Naive thymus-derived CD4-positive, alpha-beta T cell (primary cell): ENCODE measurements at regions not wholly inside any gene's neighbourhood (a gene's known extent, or its start where the extent isn't known, plus 50 kb on each side); places are given as distances from the start of the nearest gene placed in this dataset.

ENCODE experiments used
- ATAC-seq: fragments of 150-1000 bp; cut with Tn5 transposase; 2 replicates; pipeline ENCODE4 v1.10.0; 2021; ENCODE audit warnings: mild to moderate bottlenecking, moderate library complexity
- CTCF ChIA-PET: fragments of 350-600 bp; sonication (Branson Sonifier 250); formaldehyde crosslinking; loops from one replicate; lab custom pipeline; 2021; ENCODE audit warnings: antibody characterized with exemption; lab: Charles Lee
- POLR2A ChIA-PET: fragments of 350-600 bp; sonication (Branson Sonifier 250); formaldehyde crosslinking; loops from one replicate; lab custom pipeline; 2021; ENCODE audit warnings: antibody characterized with exemption, inconsistent platforms; lab: Charles Lee
- DNase-seq, 9 donors: peaks; one replicate each; pipeline versions ENCODE4 v3.0.0 to v3.0.0-alpha.2; 2020 to 2022; ENCODE audit warnings: mixed read lengths in 1 of 9
- H3K27ac ChIP-seq: one replicate; pipeline ENCODE4 v1.7.0; 2013; ENCODE audit warnings: mild to moderate bottlenecking, low read depth, low read length, moderate library complexity
- H3K27me3 ChIP-seq, 2 donors: one replicate each; pipeline ENCODE4 v1.7.0; 2013; ENCODE audit warnings: low read length in 2 of 2, mild to moderate bottlenecking in 2 of 2, moderate library complexity in 2 of 2; ENCODE audit not compliant: control insufficient read depth in 2 of 2, insufficient read depth in 2 of 2
- H3K36me3 ChIP-seq, 3 experiments: 1 replicate in 2 of 3; 2 replicates in 1 of 3; pipeline ENCODE4 v1.7.0; 2013; ENCODE audit warnings: low read length in 3 of 3, mild to moderate bottlenecking in 3 of 3, moderate library complexity in 1 of 3; ENCODE audit not compliant: insufficient read depth in 3 of 3, control insufficient read depth in 2 of 3
- H3K4me1 ChIP-seq, 2 donors: one replicate each; pipeline ENCODE4 v1.7.0; 2013; ENCODE audit warnings: low read length in 2 of 2, mild to moderate bottlenecking in 2 of 2, moderate library complexity in 1 of 2; ENCODE audit not compliant: control insufficient read depth in 2 of 2, insufficient read depth in 2 of 2
- H3K4me3 ChIP-seq: 2 replicates; pipeline ENCODE4 v1.7.0; 2013; ENCODE audit warnings: mild to moderate bottlenecking, low read length
- H3K9me3 ChIP-seq, 3 experiments: 1 replicate in 2 of 3; 2 replicates in 1 of 3; pipeline ENCODE4 v1.7.0; 2013; ENCODE audit warnings: low read length in 3 of 3; ENCODE audit not compliant: control insufficient read depth in 2 of 3
- H3K27ac Mint-ChIP-seq, 9 donors: one replicate each; pipeline ENCODE4 v1.8.0; 2020 to 2022; ENCODE audit warnings: mixed read lengths in 9 of 9, mild to moderate bottlenecking in 8 of 9, moderate library complexity in 5 of 9, inconsistent platforms in 2 of 9
- H3K27me3 Mint-ChIP-seq, 5 donors: one replicate each; pipeline ENCODE4 v1.8.0; 2021 to 2022; ENCODE audit warnings: mixed read lengths in 5 of 5, mild to moderate bottlenecking in 1 of 5
- H3K36me3 Mint-ChIP-seq, 5 donors: one replicate each; pipeline ENCODE4 v1.8.0; 2020 to 2022; ENCODE audit warnings: mixed read lengths in 5 of 5, mild to moderate bottlenecking in 3 of 5, inconsistent platforms in 1 of 5
- H3K4me1 Mint-ChIP-seq, 7 donors: one replicate each; pipeline ENCODE4 v1.8.0; 2020 to 2022; ENCODE audit warnings: mixed read lengths in 7 of 7, mild to moderate bottlenecking in 3 of 7, inconsistent platforms in 1 of 7
- H3K4me3 Mint-ChIP-seq, 10 donors: one replicate each; pipeline ENCODE4 v1.8.0; 2020 to 2022; ENCODE audit warnings: mild to moderate bottlenecking in 10 of 10, mixed read lengths in 10 of 10, moderate library complexity in 6 of 10, inconsistent platforms in 2 of 10
- H3K9me3 Mint-ChIP-seq, 11 donors: one replicate each; pipeline ENCODE4 v1.8.0; 2020 to 2022; ENCODE audit warnings: mixed read lengths in 11 of 11, mild to moderate bottlenecking in 4 of 11, inconsistent platforms in 1 of 11, moderate library complexity in 1 of 11
- intact Hi-C, 2 donors: fragments of 100-400 bp; cut with micrococcal nuclease; formaldehyde crosslinking; loops; one replicate each; pipeline ENCODE4 v1.15.1; 2023

DNA sequence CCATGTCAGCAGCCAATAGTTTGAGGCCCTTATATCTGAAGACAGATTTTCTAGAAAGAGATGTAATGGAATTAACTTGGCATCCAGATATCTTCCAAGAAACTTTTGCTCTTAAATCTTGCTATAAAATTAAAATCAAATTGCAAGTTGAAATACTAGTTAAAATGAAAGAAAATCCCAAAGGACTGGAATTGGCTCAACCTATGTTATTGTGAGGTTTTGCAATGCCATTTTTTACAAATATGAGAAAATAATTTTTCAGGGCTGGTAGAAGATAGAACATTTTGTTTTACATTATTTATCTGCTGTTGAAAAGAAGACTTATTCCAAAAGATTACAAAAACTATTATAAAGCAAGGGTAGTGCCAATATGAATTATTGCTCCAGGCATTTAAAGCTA, 92.2 kb upstream of the AGTR1 start:
- POLR2A ChIA-PET = no interaction called here
- Histone ChIP-seq H3K36me3 (no peaks in the 10 kb centered on the region), H3K4me3 (no peak overlapping the region), H3K27me3 (no peaks in the 10 kb centered on the region), H3K9me3 (no peaks in the 10 kb centered on the region), H3K4me1 (no peaks in the 10 kb centered on the region), H3K27ac (no peak overlapping the region)
- CTCF ChIA-PET = no interaction called here
- ATAC-seq (no peak), DNase-seq (no peak)
- Mint-ChIP-seq H3K9me3 (peaks cover 0 to 11% (median 0%) of the 10 kb centered on the region in 11 donors), H3K4me1 (peaks cover 0 to 1% (median 0%) of the 10 kb centered on the region in 7 donors), H3K27ac (no peak overlapping the region), H3K36me3 (no peaks in the 10 kb centered on the region), H3K4me3 (no peak overlapping the region), H3K27me3 (no peaks in the 10 kb centered on the region)
- intact Hi-C loops = no loop called here

DNA sequence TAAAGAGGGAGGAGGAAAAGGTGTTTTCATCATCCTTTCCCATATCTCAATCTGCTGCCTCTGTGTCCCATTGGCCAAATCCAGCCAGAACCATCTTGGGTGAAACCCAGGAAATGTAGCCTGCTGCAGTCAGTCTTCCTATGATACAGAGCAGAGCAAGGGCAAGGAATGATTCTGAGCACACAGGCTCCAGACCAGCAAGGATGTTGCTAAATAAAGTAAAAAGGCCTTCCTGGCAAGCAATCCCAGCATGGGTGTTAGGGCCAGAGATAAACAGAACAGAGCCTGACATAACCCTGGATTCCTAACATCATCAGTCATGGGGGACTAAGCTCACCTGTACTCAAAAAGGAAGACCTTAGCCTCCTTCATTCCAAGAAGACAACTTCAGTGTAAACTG, 90.7 kb upstream of the AGTR1 start:
- Histone ChIP-seq H3K27me3 (no peaks in the 10 kb centered on the region), H3K36me3 (no peaks in the 10 kb centered on the region), H3K4me3 (no peak overlapping the region), H3K4me1 (no peaks in the 10 kb centered on the region), H3K27ac (no peak overlapping the region), H3K9me3 (no peaks in the 10 kb centered on the region)
- no peaks in the 10 kb centered on the region for H3K27me3 Mint-ChIP-seq
- no peak for ATAC-seq
- ChIA-PET CTCF (no interaction called here), POLR2A (no interaction called here)
- no peaks in the 10 kb centered on the region for H3K36me3 Mint-ChIP-seq
- peaks cover 0 to 1% (median 0%) of the 10 kb centered on the region in 7 donors for H3K4me1 Mint-ChIP-seq
- no peak overlapping the region for H3K4me3 Mint-ChIP-seq
- H3K27ac Mint-ChIP-seq = no peak overlapping the region
- DNase-seq = no peak
- intact Hi-C loops = no loop called here
- H3K9me3 Mint-ChIP-seq = peaks cover 0 to 11% (median 0%) of the 10 kb centered on the region in 11 donors

DNA sequence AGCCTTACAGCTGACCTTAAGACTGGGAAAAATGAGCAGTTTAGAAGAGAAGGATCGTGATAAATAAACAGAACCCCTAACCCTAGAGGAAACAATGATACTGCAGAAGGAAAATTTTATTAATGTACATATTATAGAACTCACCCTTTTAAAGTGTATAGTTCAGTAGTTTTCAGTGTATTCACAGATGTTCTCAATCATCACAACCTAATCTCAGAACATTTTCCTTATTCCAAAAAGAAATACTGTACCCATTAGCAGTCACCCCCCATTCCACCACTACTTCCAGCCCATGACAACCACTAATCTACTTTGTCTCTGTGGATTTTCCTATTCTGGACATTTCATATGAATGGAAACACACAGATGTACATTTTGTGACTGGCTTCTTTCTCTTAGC, 90.2 kb upstream of the AGTR1 start:
- Mint-ChIP-seq H3K9me3 (peaks cover 0 to 11% (median 0%) of the 10 kb centered on the region in 11 donors), H3K36me3 (no peaks in the 10 kb centered on the region)
- intact Hi-C loops = no loop called here

DNA sequence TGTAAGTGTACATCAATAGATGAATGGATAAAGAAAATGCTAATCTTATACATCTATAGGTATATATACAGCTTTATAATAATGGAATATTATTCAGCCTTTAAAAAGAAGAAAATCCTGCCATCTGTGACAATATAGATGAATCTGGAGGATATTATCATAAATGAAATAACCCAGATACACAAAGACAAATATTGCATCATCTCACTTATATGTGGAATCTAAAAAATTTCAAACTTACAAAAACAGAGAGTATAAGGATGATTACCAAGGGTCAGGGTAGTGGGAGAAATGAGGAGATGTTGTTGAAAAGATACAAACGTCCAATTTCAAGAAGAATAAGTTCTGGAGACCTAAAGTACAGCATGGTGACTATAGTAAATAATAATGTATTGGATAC, 85.4 kb upstream of the AGTR1 start:
- Histone ChIP-seq H3K4me1 (no peaks in the 10 kb centered on the region), H3K27me3 (no peaks in the 10 kb centered on the region), H3K9me3 (no peaks in the 10 kb centered on the region), H3K27ac (no peak overlapping the region), H3K4me3 (no peak overlapping the region), H3K36me3 (no peaks in the 10 kb centered on the region)
- ChIA-PET CTCF (no interaction called here), POLR2A (no interaction called here)
- peaks cover 0 to 5% (median 0%) of the 10 kb centered on the region in 11 donors for H3K9me3 Mint-ChIP-seq
- DNase-seq = no peak
- H3K4me1 Mint-ChIP-seq = no peaks in the 10 kb centered on the region
- ATAC-seq = no peak
- no peaks in the 10 kb centered on the region for H3K27me3 Mint-ChIP-seq
- H3K4me3 Mint-ChIP-seq = no peak overlapping the region
- intact Hi-C loops = no loop called here
- no peak overlapping the region for H3K27ac Mint-ChIP-seq
- H3K36me3 Mint-ChIP-seq = no peaks in the 10 kb centered on the region

More for the DNA sequence above, 90.2 kb upstream of the AGTR1 start:
- Mint-ChIP-seq H3K27me3 (no peaks in the 10 kb centered on the region), H3K27ac (no peak overlapping the region), H3K4me1 (peaks cover 0 to 1% (median 0%) of the 10 kb centered on the region in 7 donors), H3K4me3 (no peak overlapping the region)
- CTCF ChIA-PET = no interaction called here
- Histone ChIP-seq H3K27me3 (no peaks in the 10 kb centered on the region), H3K4me1 (no peaks in the 10 kb centered on the region), H3K4me3 (no peak overlapping the region), H3K36me3 (no peaks in the 10 kb centered on the region), H3K27ac (no peak overlapping the region), H3K9me3 (no peaks in the 10 kb centered on the region)
- POLR2A ChIA-PET = no interaction called here
- ATAC-seq (no peak), DNase-seq (no peak)

DNA sequence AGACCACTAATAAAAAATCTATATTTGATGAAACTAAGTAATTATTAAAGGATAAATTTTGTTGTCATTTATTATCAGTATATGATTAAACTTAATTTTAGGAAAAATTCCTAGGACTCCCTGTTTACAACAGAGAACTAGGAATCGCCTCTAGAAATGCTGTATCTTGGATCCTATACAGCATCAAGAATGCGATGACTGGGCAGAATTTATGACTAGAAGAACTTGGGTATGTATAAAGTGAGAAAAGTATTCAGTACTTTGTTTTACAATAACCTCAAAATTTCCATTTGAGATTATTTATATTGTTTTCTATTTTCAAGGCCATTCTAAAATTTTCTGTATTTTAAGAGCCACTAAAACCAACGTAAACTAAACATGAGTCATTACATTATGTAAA, 82.3 kb upstream of the AGTR1 start:
- H3K4me1 Mint-ChIP-seq = no peaks in the 10 kb centered on the region
- no peaks in the 10 kb centered on the region for H3K36me3 ChIP-seq
- H3K27ac ChIP-seq = no peak overlapping the region
- no peak for DNase-seq
- intact Hi-C loops = no loop called here
- ATAC-seq = no peak
- ChIA-PET CTCF (no interaction called here), POLR2A (no interaction called here)
- H3K4me1 ChIP-seq = no peaks in the 10 kb centered on the region
- peaks cover 0 to 6% (median 0%) of the 10 kb centered on the region in 11 donors for H3K9me3 Mint-ChIP-seq
- H3K4me3 Mint-ChIP-seq = no peak overlapping the region
- no peaks in the 10 kb centered on the region for H3K9me3 ChIP-seq
- no peaks in the 10 kb centered on the region for H3K27me3 Mint-ChIP-seq
- H3K27ac Mint-ChIP-seq = no peak overlapping the region
- H3K36me3 Mint-ChIP-seq = no peaks in the 10 kb centered on the region
- no peaks in the 10 kb centered on the region for H3K27me3 ChIP-seq
- H3K4me3 ChIP-seq = no peak overlapping the region

DNA sequence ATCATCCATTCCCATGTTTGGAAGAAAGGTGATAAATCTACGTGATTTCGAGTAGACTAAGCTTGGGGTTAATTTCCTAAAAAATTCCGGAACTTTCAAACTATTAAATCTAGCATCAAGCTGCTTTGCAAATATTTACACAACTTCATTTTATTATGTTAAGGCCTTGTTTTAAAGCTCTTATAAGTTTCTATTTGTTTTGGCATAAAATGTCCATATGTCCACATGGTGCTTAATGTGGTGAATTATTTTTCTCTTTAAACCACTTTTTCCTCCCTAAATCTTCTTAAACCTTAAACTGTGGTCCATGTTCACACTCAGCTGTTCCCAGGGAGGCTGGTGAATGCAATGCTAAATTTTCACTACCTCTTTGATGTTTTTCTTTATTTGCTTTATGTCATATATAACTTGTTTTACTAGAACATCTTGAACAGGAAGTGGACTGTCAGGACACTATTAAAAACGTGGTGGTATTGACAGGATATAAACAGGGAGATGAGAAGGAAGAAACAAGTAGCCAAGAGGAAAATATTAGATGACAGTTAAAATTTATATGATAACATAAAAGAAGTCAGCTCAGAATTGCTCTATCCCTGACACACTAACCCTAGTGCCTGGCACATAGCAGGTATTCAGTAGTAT, 72.5 kb upstream of the AGTR1 start:
- intact Hi-C loops = no loop called here
- Histone ChIP-seq H3K27ac (no peak overlapping the region), H3K36me3 (no peaks in the 10 kb centered on the region), H3K4me3 (no peak overlapping the region), H3K4me1 (no peaks in the 10 kb centered on the region), H3K27me3 (no peaks in the 10 kb centered on the region), H3K9me3 (no peaks in the 10 kb centered on the region)
- DNase-seq (no peak), ATAC-seq (no peak)
- POLR2A ChIA-PET = no interaction called here
- CTCF ChIA-PET = no interaction called here
- Mint-ChIP-seq H3K27me3 (no peaks in the 10 kb centered on the region), H3K4me1 (no peaks in the 10 kb centered on the region), H3K27ac (no peak overlapping the region), H3K36me3 (peaks cover 0 to 3% (median 0%) of the 10 kb centered on the region in 5 donors), H3K9me3 (peaks cover 3 to 16% (median 9%) of the 10 kb centered on the region in 11 donors), H3K4me3 (no peak overlapping the region)

DNA sequence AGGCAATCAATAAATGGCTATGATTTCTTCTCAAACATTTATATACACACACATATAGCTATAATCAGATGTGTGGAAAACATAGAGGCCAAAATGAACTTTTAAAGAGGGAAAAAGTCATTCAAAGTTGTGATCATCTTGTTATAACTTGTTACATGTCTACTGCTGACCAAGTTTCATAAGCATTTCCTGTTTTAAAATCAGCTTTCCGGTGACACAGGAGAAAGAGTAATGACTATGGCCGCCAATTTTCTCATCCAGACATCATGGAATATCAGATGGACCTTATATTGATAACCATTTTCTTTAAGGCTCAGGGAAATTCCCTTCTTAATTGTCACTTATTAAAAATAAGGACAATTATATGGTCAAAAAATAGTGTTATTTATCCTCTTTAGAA, 71.7 kb upstream of the AGTR1 start:
- H3K4me1 Mint-ChIP-seq = no peaks in the 10 kb centered on the region
- no peak overlapping the region for H3K27ac Mint-ChIP-seq
- Histone ChIP-seq H3K9me3 (no peaks in the 10 kb centered on the region), H3K4me1 (no peaks in the 10 kb centered on the region), H3K27ac (no peak overlapping the region), H3K27me3 (no peaks in the 10 kb centered on the region), H3K36me3 (no peaks in the 10 kb centered on the region), H3K4me3 (no peak overlapping the region)
- ATAC-seq = no peak
- ChIA-PET CTCF (no interaction called here), POLR2A (no interaction called here)
- DNase-seq = no peak
- no peak overlapping the region for H3K4me3 Mint-ChIP-seq
- no peaks in the 10 kb centered on the region for H3K27me3 Mint-ChIP-seq
- intact Hi-C loops = no loop called here
- peaks cover 0 to 3% (median 0%) of the 10 kb centered on the region in 5 donors for H3K36me3 Mint-ChIP-seq
- peaks cover 3 to 16% (median 9%) of the 10 kb centered on the region in 11 donors for H3K9me3 Mint-ChIP-seq
